A549 (cell line): ENCODE measurements at regions not wholly inside any gene's neighbourhood (a gene's known extent, or its start where the extent isn't known, plus 50 kb on each side); places are given as distances from the start of the nearest gene placed in this dataset.

Experiments used
- ATAC-seq, 2 experiments: fragments of 200-7000 bp in 1 of 2; fragments of >200 bp in 1 of 2; cut with Nextera tagmentation in 1 of 2; cut with Tn5 transposase in 1 of 2; 3 replicates each; pipeline versions ENCODE4 v1.8.0 to v1.9.1; 2018 to 2020; ENCODE audit warnings: mild to moderate bottlenecking in 1 of 2, moderate library complexity in 1 of 2
- CTCF ChIA-PET: fragments of 300-600 bp; sonication (Branson Sonifier 250); formaldehyde crosslinking; extraction: SDS; loops from one replicate; lab custom pipeline; 2021; ENCODE audit warnings: antibody characterized with exemption, inconsistent platforms; lab: Yijun Ruan, JAX
- POLR2A ChIA-PET: fragments of 350-600 bp; formaldehyde crosslinking; extraction: SDS; loops from one replicate; lab custom pipeline; 2021; ENCODE audit warnings: antibody characterized with exemption, inconsistent platforms; lab: Yijun Ruan, JAX
- DNase-seq, 2 experiments: peaks; one replicate each; pipeline versions ENCODE4 v3.0.0 to v3.0.0-alpha.2; 2011 to 2016; ENCODE audit warnings: low read depth in 1 of 2, low spot score in 1 of 2
- FAIRE-seq: peaks from 2 replicates; lab custom pipeline; 2011; peaks lifted over from hg19 to GRCh38; lab: Jason Lieb, UNC
- H3K27ac ChIP-seq, 2 experiments: fragments of >200 bp; sonication (Bioruptor Twin); formaldehyde crosslinking; 3 replicates each; pipeline ENCODE4 v1.5.1; 2016 to 2017
- H3K4me1 ChIP-seq: fragments of >200 bp; sonication (Bioruptor Twin); formaldehyde crosslinking; 3 replicates; pipeline ENCODE4 v1.6.1; 2016
- H3K4me2 ChIP-seq: fragments of >200 bp; sonication (Bioruptor Twin); formaldehyde crosslinking; 3 replicates; pipeline ENCODE4 v1.6.1; 2016
- H3K4me3 ChIP-seq: fragments of >200 bp; sonication (Bioruptor Twin); formaldehyde crosslinking; 3 replicates; pipeline ENCODE4 v1.5.1; 2016
- H3K9me3 ChIP-seq: fragments of >200 bp; sonication (Bioruptor Twin); formaldehyde crosslinking; 3 replicates; pipeline ENCODE4 v1.6.1; 2016
- BHLHE40 ChIP-seq: IDR thresholded peaks from 2 replicates; pipeline ENCODE4 v1.6.1; 2012; ENCODE audit warnings: low read depth, low read length, inconsistent platforms
- CBX2 ChIP-seq: fragments of 200-600 bp; sonication (generic); IDR thresholded peaks from 2 replicates; pipeline ENCODE4 v1.6.1; 2016; ENCODE audit warnings: low read depth, mild to moderate bottlenecking, borderline replicate concordance
- CBX8 ChIP-seq: fragments of 200-600 bp; sonication (generic); IDR thresholded peaks from 2 replicates; pipeline ENCODE4 v1.6.1; 2016
- CHD4 ChIP-seq: fragments of 200-600 bp; sonication (generic); IDR thresholded peaks from 2 replicates; pipeline ENCODE4 v1.6.1; 2016; ENCODE audit warnings: antibody characterized with exemption, mild to moderate bottlenecking, borderline replicate concordance
- EHF ChIP-seq: fragments of 250-450 bp; sonication (Bioruptor Pico); IDR thresholded peaks from 2 replicates; pipeline ENCODE4 v1.5.0; 2020; ENCODE audit warnings: mild to moderate bottlenecking
- EHMT2 ChIP-seq: fragments of 200-600 bp; sonication (generic); IDR thresholded peaks from 2 replicates; pipeline ENCODE4 v1.6.1; 2016; ENCODE audit warnings: antibody characterized with exemption, low read depth, mild to moderate bottlenecking, moderate library complexity
- FOSB ChIP-seq: fragments of 250-450 bp; sonication (Bioruptor Pico); IDR thresholded peaks from 2 replicates; pipeline ENCODE4 v1.5.0; 2020; ENCODE audit warnings: mild to moderate bottlenecking, moderate library complexity
- HOXA7 ChIP-seq: fragments of 250-450 bp; sonication (Bioruptor Pico); IDR thresholded peaks from 2 replicates; pipeline ENCODE4 v1.5.0; 2020; ENCODE audit warnings: mild to moderate bottlenecking, moderate library complexity
- HOXB13 ChIP-seq: fragments of 250-450 bp; sonication (Bioruptor Pico); IDR thresholded peaks from 2 replicates; pipeline ENCODE4 v1.5.0; 2020; ENCODE audit warnings: low read depth, mild to moderate bottlenecking, moderate library complexity
- KDM5A ChIP-seq: fragments of 200-600 bp; sonication (generic); IDR thresholded peaks from 2 replicates; pipeline ENCODE4 v1.6.1; 2016; ENCODE audit warnings: antibody characterized with exemption, mild to moderate bottlenecking
- MAFK ChIP-seq: fragments of 450-650 bp; IDR thresholded peaks from 2 replicates; pipeline ENCODE4 v1.6.1; 2014; ENCODE audit not compliant: partially characterized antibody
- MAZ ChIP-seq: fragments of 150-350 bp; IDR thresholded peaks from 2 replicates; pipeline ENCODE4 v1.6.1; 2014; ENCODE audit warnings: antibody characterized with exemption, low read depth, low read length, borderline replicate concordance
- NFE2L2 ChIP-seq: fragments of 150-350 bp; conservative IDR thresholded peaks from 2 replicates; pipeline ENCODE4 v1.6.1; 2014; ENCODE audit warnings: low read length
- NPAS2 ChIP-seq: fragments of 250-450 bp; sonication (Bioruptor Pico); IDR thresholded peaks from 2 replicates; pipeline ENCODE4 v1.8.0; 2022; ENCODE audit warnings: mild to moderate bottlenecking, moderate library complexity, borderline replicate concordance
- PHF8 ChIP-seq: fragments of 200-600 bp; sonication (generic); IDR thresholded peaks from 2 replicates; pipeline ENCODE4 v1.6.1; 2016; ENCODE audit warnings: low read depth, mild to moderate bottlenecking, antibody characterized with exemption, moderate library complexity, borderline replicate concordance
- POLR2AphosphoS2 ChIP-seq: conservative IDR thresholded peaks from 2 replicates; pipeline ENCODE4 v1.6.1; 2012; ENCODE audit warnings: low read length, improper control_type of control experiment, inconsistent platforms
- RAD21 ChIP-seq, 2 experiments: fragments of >200 bp in 1 of 2; sonication (Bioruptor Twin) in 1 of 2; formaldehyde crosslinking in 1 of 2; IDR thresholded peaks in 1 of 2; conservative IDR thresholded peaks in 1 of 2; 2 replicates in 1 of 2; 3 replicates in 1 of 2; pipeline ENCODE4 v1.6.1; 2012 to 2018; ENCODE audit warnings: inconsistent platforms in 1 of 2
- RCOR1 ChIP-seq: fragments of 150-350 bp; IDR thresholded peaks from 2 replicates; pipeline ENCODE4 v1.6.1; 2014; ENCODE audit warnings: antibody characterized with exemption, low read length, low read depth
- SMC3 ChIP-seq: fragments of >200 bp; sonication (Bioruptor Twin); formaldehyde crosslinking; IDR thresholded peaks from 3 replicates; pipeline ENCODE4 v1.6.1; 2018; ENCODE audit warnings: inconsistent platforms
- ZC3H11A ChIP-seq: fragments of 450-650 bp; IDR thresholded peaks from 2 replicates; pipeline ENCODE4 v1.6.1; 2014; ENCODE audit warnings: antibody characterized with exemption, mild to moderate bottlenecking
- ZNF302 ChIP-seq: fragments of 250-450 bp; sonication (Bioruptor Pico); IDR thresholded peaks from 2 replicates; pipeline ENCODE4 v1.9.0; 2021; ENCODE audit warnings: inconsistent platforms, mild to moderate bottlenecking, moderate library complexity
- WGBS: methylation state at CpG from one replicate; pipeline ENCODE4 v1.1.6; 2017; ENCODE audit errors: missing lambda C conversion rate; 5-methylcytosine and 5-hydroxymethylcytosine counted together
- TF ChIP-seq, protein P1 (sequence below): fragments of 250-450 bp; sonication (Bioruptor Pico); IDR thresholded peaks from 2 replicates; pipeline ENCODE4 v1.5.0; 2020; ENCODE audit warnings: low read depth, mild to moderate bottlenecking, moderate library complexity
- TF ChIP-seq, protein P2 (sequence below): fragments of >200 bp; sonication (Bioruptor Twin); formaldehyde crosslinking; IDR thresholded peaks from 3 replicates; pipeline ENCODE4 v1.6.1; 2016
- TF ChIP-seq, protein P3 (sequence below): fragments of 200-600 bp; sonication (generic); IDR thresholded peaks from 2 replicates; pipeline ENCODE4 v1.6.1; 2016; ENCODE audit warnings: antibody characterized with exemption, mild to moderate bottlenecking, moderate library complexity

DNA sequence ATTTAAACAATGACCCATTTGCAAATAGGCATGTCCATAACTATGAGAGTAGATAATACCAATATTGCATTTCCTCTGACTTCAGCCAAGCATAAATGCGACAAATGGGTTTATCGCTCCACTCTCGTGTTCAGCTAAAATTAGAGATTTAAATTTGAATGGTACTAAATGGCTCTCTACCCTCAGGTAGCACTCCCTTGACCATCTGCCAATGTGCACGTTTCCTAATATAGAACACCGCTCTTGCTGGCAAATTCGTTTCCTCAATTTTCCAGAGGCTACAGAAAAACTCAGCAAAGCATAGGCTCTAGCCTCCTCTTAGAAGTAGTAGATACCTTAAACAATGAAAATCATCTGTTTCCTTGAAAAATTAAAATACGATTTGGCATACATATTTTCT is 251.6 kb downstream of the ADGRA3 start:
- no peak for FAIRE-seq
- DNase-seq: no peak
- Histone ChIP-seq H3K4me3 (no peak overlapping the region), H3K4me1 (no peaks in the 10 kb centered on the region), H3K9me3 (no peaks in the 10 kb centered on the region), H3K27ac (no peak overlapping the region), H3K4me2 (no peak overlapping the region)
- ChIA-PET POLR2A (no interaction called here), CTCF (no interaction called here)
- TF ChIP-seq EHF (CRISPR knock-in tag) (no peak), NFE2L2 (no peak), ZC3H11A (no peak), SMC3 (no peak), PHF8 (no peak), HOXA7 (CRISPR knock-in tag) (no peak), HOXB13 (CRISPR knock-in tag) (no peak), ZNF302 (no peak)
- TF ChIP-seq, protein P1, sequence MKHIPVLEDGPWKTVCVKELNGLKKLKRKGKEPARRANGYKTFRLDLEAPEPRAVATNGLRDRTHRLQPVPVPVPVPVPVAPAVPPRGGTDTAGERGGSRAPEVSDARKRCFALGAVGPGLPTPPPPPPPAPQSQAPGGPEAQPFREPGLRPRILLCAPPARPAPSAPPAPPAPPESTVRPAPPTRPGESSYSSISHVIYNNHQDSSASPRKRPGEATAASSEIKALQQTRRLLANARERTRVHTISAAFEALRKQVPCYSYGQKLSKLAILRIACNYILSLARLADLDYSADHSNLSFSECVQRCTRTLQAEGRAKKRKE: no peak
- no peak for ATAC-seq
- WGBS: 40% methylated on average over 7 of the region's 7 CpGs

DNA sequence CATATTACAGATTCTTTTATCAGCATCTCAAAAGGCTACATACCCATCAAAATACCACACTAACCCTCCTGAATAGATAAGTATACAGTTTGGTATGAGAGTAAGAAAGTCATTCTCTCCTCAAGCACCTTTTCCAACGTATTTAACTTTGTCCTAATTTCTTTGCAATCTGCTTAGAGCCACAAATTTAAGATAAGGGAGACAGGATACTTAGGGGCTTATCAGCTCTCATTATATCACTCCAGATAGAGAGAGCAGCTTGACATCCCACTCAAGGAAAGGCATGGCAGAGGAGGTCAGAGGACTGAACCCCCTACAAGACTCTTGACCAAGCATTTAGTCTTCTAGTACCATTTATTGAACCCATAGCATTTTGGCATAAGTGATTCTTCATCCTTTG is 262.4 kb downstream of the ADGRA3 start:
- Histone ChIP-seq H3K9me3 (no peaks in the 10 kb centered on the region), H3K4me1 (no peaks in the 10 kb centered on the region), H3K27ac (no peak overlapping the region), H3K4me3 (no peak overlapping the region), H3K4me2 (no peak overlapping the region)
- WGBS: 0% methylated on average over 1 of the region's 1 CpG
- POLR2A ChIA-PET: no interaction called here
- CTCF ChIA-PET: no interaction called here
- TF ChIP-seq RAD21 (conservative IDR thresholded peaks at IDR 0.05 in 1 of 2, IDR thresholded peaks at IDR 0.05 in 1 of 2) (no peak), BHLHE40 (no peak), RCOR1 (no peak), FOSB (CRISPR knock-in tag) (no peak), ZC3H11A (no peak), CBX2 (no peak), KDM5A (no peak), EHMT2 (no peak), CBX8 (no peak), ZNF302 (no peak)
- TF ChIP-seq, protein P2, sequence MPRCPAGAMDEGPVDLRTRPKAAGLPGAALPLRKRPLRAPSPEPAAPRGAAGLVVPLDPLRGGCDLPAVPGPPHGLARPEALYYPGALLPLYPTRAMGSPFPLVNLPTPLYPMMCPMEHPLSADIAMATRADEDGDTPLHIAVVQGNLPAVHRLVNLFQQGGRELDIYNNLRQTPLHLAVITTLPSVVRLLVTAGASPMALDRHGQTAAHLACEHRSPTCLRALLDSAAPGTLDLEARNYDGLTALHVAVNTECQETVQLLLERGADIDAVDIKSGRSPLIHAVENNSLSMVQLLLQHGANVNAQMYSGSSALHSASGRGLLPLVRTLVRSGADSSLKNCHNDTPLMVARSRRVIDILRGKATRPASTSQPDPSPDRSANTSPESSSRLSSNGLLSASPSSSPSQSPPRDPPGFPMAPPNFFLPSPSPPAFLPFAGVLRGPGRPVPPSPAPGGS: no peak
- TF ChIP-seq, protein P3, sequence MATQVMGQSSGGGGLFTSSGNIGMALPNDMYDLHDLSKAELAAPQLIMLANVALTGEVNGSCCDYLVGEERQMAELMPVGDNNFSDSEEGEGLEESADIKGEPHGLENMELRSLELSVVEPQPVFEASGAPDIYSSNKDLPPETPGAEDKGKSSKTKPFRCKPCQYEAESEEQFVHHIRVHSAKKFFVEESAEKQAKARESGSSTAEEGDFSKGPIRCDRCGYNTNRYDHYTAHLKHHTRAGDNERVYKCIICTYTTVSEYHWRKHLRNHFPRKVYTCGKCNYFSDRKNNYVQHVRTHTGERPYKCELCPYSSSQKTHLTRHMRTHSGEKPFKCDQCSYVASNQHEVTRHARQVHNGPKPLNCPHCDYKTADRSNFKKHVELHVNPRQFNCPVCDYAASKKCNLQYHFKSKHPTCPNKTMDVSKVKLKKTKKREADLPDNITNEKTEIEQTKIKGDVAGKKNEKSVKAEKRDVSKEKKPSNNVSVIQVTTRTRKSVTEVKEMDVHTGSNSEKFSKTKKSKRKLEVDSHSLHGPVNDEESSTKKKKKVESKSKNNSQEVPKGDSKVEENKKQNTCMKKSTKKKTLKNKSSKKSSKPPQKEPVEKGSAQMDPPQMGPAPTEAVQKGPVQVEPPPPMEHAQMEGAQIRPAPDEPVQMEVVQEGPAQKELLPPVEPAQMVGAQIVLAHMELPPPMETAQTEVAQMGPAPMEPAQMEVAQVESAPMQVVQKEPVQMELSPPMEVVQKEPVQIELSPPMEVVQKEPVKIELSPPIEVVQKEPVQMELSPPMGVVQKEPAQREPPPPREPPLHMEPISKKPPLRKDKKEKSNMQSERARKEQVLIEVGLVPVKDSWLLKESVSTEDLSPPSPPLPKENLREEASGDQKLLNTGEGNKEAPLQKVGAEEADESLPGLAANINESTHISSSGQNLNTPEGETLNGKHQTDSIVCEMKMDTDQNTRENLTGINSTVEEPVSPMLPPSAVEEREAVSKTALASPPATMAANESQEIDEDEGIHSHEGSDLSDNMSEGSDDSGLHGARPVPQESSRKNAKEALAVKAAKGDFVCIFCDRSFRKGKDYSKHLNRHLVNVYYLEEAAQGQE: no peak
- no peak for ATAC-seq
- DNase-seq: no peak
- FAIRE-seq: no peak

DNA sequence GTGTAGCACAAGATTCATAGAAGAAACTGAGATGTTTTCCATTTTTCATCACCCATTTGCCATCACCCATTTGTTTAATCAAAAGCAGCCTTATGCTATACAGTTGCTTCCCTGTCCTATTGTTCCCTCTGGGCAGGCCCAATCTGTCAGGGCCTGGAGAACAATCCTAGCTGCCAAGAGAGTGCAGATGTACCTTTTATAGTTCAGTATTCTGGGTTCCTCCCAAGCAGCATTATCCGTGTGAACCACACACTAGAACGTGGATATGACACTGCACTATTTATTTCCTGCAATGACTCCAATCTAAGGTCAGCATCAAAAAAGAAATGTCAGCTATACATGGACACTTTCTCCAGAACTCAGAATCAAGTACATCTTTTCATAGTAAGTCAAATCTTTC is 269.0 kb downstream of the ADGRA3 start:
- DNase-seq (no peak), ATAC-seq (no peak), FAIRE-seq (no peak)
- 0% methylated on average over 2 of the region's 2 CpGs for WGBS
- Histone ChIP-seq H3K4me3 (no peak overlapping the region), H3K9me3 (no peaks in the 10 kb centered on the region), H3K27ac (no peak overlapping the region), H3K4me1 (no peaks in the 10 kb centered on the region), H3K4me2 (no peak overlapping the region)
- ChIA-PET CTCF (no interaction called here), POLR2A (no interaction called here)
- no peak for TF ChIP-seq FOSB (CRISPR knock-in tag)
- no peak for TF ChIP-seq CHD4
- TF ChIP-seq MAFK: no peak
- TF ChIP-seq HOXB13 (CRISPR knock-in tag): no peak
- TF ChIP-seq, protein P2: no peak
- no peak for TF ChIP-seq CBX2
- no peak for TF ChIP-seq NFE2L2
- no peak for TF ChIP-seq NPAS2
- TF ChIP-seq POLR2AphosphoS2: no peak
- no peak for TF ChIP-seq MAZ
- TF ChIP-seq ZC3H11A: no peak
